ENCODE measurements at regions not wholly inside any gene's neighbourhood (a gene's known extent, or its start where the extent isn't known, plus 50 kb on each side); places are given as distances from the start of the nearest gene placed in this dataset.
"Not testable (repeated sequence)": the region's sequence is repeated elsewhere in the genome, so short reads cannot be mapped to it uniquely, and the experiment has no call there.

- Histone ChIP-seq H3K27ac (ENCODE audit: low read depth in 1 of 2, low read length in 2 of 2) (no peak overlapping the region), H3K9me3 (ENCODE audit: control insufficient read depth in 1 of 2, insufficient read depth in 1 of 2, low read length in 2 of 2) (no peaks in the 10 kb centered on the region), H3K4me1 (ENCODE audit: insufficient read depth, low read length) (no peaks in the 10 kb centered on the region), H3K36me3 (ENCODE audit: insufficient read depth, low read length) (no peaks in the 10 kb centered on the region), H3K4me3 (ENCODE audit: low read length) (no peak overlapping the region), H3K27me3 (ENCODE audit: control insufficient read depth in 1 of 2, insufficient read depth in 2 of 2, low read length in 2 of 2) (no peaks in the 10 kb centered on the region)
- ChIA-PET POLR2A (no interaction called here), CTCF (no interaction called here)
- H3K4me3 Mint-ChIP-seq, result no peak overlapping the region
- ATAC-seq (ENCODE audit: poor library complexity) (no peak), DNase-seq (no peak)
- intact Hi-C loops (cut with DNase I, micrococcal nuclease), result no loop called here
- no peaks in the 10 kb centered on the region for H3K36me3 Mint-ChIP-seq (ENCODE audit: low read depth)
- H3K4me1 Mint-ChIP-seq (ENCODE audit: low read depth), result no peaks in the 10 kb centered on the region
- no peaks in the 10 kb centered on the region for H3K9me3 Mint-ChIP-seq
- TF ChIP-seq, protein P1, sequence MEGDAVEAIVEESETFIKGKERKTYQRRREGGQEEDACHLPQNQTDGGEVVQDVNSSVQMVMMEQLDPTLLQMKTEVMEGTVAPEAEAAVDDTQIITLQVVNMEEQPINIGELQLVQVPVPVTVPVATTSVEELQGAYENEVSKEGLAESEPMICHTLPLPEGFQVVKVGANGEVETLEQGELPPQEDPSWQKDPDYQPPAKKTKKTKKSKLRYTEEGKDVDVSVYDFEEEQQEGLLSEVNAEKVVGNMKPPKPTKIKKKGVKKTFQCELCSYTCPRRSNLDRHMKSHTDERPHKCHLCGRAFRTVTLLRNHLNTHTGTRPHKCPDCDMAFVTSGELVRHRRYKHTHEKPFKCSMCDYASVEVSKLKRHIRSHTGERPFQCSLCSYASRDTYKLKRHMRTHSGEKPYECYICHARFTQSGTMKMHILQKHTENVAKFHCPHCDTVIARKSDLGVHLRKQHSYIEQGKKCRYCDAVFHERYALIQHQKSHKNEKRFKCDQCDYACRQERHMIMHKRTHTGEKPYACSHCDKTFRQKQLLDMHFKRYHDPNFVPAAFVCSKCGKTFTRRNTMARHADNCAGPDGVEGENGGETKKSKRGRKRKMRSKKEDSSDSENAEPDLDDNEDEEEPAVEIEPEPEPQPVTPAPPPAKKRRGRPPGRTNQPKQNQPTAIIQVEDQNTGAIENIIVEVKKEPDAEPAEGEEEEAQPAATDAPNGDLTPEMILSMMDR (IDR thresholded peaks at IDR 0.05), result no peak
- H3K27ac Mint-ChIP-seq, result no peak overlapping the region
- no peaks in the 10 kb centered on the region for H3K27me3 Mint-ChIP-seq
These were observed 930.8 kb downstream of the QKI start for GRCh38 chr6:164345327-164345726.

- TF ChIP-seq, protein P1 (IDR thresholded peaks at IDR 0.05), result no peak
- H3K9me3 ChIP-seq (ENCODE audit: control insufficient read depth in 1 of 2, insufficient read depth in 1 of 2, low read length in 2 of 2), result no peaks in the 10 kb centered on the region
- no peak overlapping the region for H3K27ac ChIP-seq (ENCODE audit: low read depth in 1 of 2, low read length in 2 of 2)
- Mint-ChIP-seq H3K27ac (no peak overlapping the region), H3K4me1 (ENCODE audit: low read depth) (no peaks in the 10 kb centered on the region), H3K27me3 (no peaks in the 10 kb centered on the region), H3K9me3 (no peaks in the 10 kb centered on the region), H3K4me3 (no peak overlapping the region), H3K36me3 (ENCODE audit: low read depth) (no peaks in the 10 kb centered on the region)
- no peaks in the 10 kb centered on the region for H3K4me1 ChIP-seq (ENCODE audit: insufficient read depth, low read length)
- ATAC-seq (ENCODE audit: poor library complexity), result no peak
- CTCF ChIA-PET, result no interaction called here
- H3K4me3 ChIP-seq (ENCODE audit: low read length), result no peak overlapping the region
- H3K36me3 ChIP-seq (ENCODE audit: insufficient read depth, low read length), result no peaks in the 10 kb centered on the region
- POLR2A ChIA-PET, result no interaction called here
- no peak for DNase-seq
- H3K27me3 ChIP-seq (ENCODE audit: control insufficient read depth in 1 of 2, insufficient read depth in 2 of 2, low read length in 2 of 2), result no peaks in the 10 kb centered on the region
- intact Hi-C loops (cut with DNase I, micrococcal nuclease), result no loop called here
These were observed 930.3 kb downstream of the QKI start for GRCh38 chr6:164344801-164345291.

DNA sequence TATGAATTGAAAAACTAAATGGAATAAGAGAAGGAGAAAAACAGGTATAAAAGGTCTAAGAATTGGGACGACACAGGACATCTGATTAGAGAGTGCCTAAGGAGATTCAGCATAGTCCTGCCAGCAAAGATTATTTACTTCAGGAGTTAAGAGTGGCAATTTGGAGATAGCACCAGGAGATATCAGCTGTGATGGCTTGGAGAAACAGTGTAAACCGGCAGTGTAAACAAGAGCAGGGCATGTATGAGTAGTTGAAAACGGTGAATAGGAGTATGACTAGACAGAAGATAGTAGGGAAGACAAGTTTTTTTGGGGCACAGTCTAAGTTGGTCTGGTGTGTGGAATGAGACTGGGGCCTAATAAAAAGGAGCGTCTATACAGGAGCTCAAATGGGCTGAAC lies 924.9 kb downstream of the QKI start:
- H3K27me3 ChIP-seq (ENCODE audit: control insufficient read depth in 1 of 2, insufficient read depth in 2 of 2, low read length in 2 of 2); H3K36me3 ChIP-seq (ENCODE audit: insufficient read depth, low read length); H3K27me3 Mint-ChIP-seq; H3K36me3 Mint-ChIP-seq (ENCODE audit: low read depth); H3K4me1 Mint-ChIP-seq (ENCODE audit: low read depth); H3K4me1 ChIP-seq (ENCODE audit: insufficient read depth, low read length); H3K27ac ChIP-seq (ENCODE audit: low read depth in 1 of 2, low read length in 2 of 2); ATAC-seq (ENCODE audit: poor library complexity); intact Hi-C loops (cut with DNase I, micrococcal nuclease); H3K27ac Mint-ChIP-seq; H3K9me3 Mint-ChIP-seq; H3K4me3 ChIP-seq (ENCODE audit: low read length); POLR2A ChIA-PET; H3K4me3 Mint-ChIP-seq; CTCF ChIA-PET; DNase-seq: not testable (repeated sequence)
- peaks cover 0 to 15% of the 10 kb centered on the region in 2 experiments for H3K9me3 ChIP-seq (ENCODE audit: control insufficient read depth in 1 of 2, insufficient read depth in 1 of 2, low read length in 2 of 2)

GRCh38 chr6:164337925-164338397 lies 923.4 kb downstream of the QKI start:
- Histone ChIP-seq H3K27ac (ENCODE audit: low read depth in 1 of 2, low read length in 2 of 2) (no peak overlapping the region), H3K36me3 (ENCODE audit: insufficient read depth, low read length) (no peaks in the 10 kb centered on the region), H3K9me3 (ENCODE audit: control insufficient read depth in 1 of 2, insufficient read depth in 1 of 2, low read length in 2 of 2) (peaks cover 0 to 15% of the 10 kb centered on the region in 2 experiments), H3K27me3 (ENCODE audit: control insufficient read depth in 1 of 2, insufficient read depth in 2 of 2, low read length in 2 of 2) (no peaks in the 10 kb centered on the region), H3K4me3 (ENCODE audit: low read length) (no peak overlapping the region), H3K4me1 (ENCODE audit: insufficient read depth, low read length) (no peaks in the 10 kb centered on the region)
- ATAC-seq (ENCODE audit: poor library complexity), result no peak
- Mint-ChIP-seq H3K27ac (no peak overlapping the region), H3K4me1 (ENCODE audit: low read depth) (no peaks in the 10 kb centered on the region), H3K9me3 (no peaks in the 10 kb centered on the region), H3K27me3 (no peaks in the 10 kb centered on the region), H3K36me3 (ENCODE audit: low read depth) (no peaks in the 10 kb centered on the region), H3K4me3 (no peak overlapping the region)
- CTCF ChIA-PET, result no interaction called here
- intact Hi-C loops (cut with DNase I, micrococcal nuclease), result no loop called here
- TF ChIP-seq, protein P1 (IDR thresholded peaks at IDR 0.05), result no peak
- POLR2A ChIA-PET, result no interaction called here
- no peak for DNase-seq

Data from CD4-positive, alpha-beta T cell (primary cell).